GM21423 (cell line): ENCODE measurements at regions not wholly inside any gene's neighbourhood (a gene's known extent, or its start where the extent isn't known, plus 50 kb on each side); places are given as distances from the start of the nearest gene placed in this dataset.
"Not testable (repeated sequence)": the region's sequence is repeated elsewhere in the genome, so short reads cannot be mapped to it uniquely, and the experiment has no call there.

ENCODE experiments used
- ATAC-seq: cut with Tn5 transposase; IDR thresholded peaks from one replicate; pipeline ENCODE4 v1.9.1; 2021; ENCODE audit warnings: mild to moderate bottlenecking, moderate library complexity; ENCODE audit not compliant: unreplicated experiment

- ATAC-seq: no peak
Measured at GRCh38 chr1:189084811-189085210, 1392.9 kb downstream of the BRINP3 start.

- no peak for ATAC-seq
Measured at GRCh38 chr1:189103956-189104355, 1373.7 kb downstream of the BRINP3 start.

- ATAC-seq: no peak
Measured at GRCh38 chr1:189117072-189117770, 1360.4 kb downstream of the BRINP3 start.

- no peak for ATAC-seq
Measured at GRCh38 chr1:189121941-189122340, 1355.7 kb downstream of the BRINP3 start.

- no peak for ATAC-seq
Measured at GRCh38 chr1:189125694-189126093, 1352.0 kb downstream of the BRINP3 start.

- ATAC-seq: no peak
Measured at GRCh38 chr1:189131576-189131975, 1346.1 kb downstream of the BRINP3 start.

GRCh38 chr1:189139748-189140147, 1337.9 kb downstream of the BRINP3 start:
- not testable (repeated sequence) for ATAC-seq

- ATAC-seq: no peak
Measured at GRCh38 chr1:189141056-189141455, 1336.6 kb downstream of the BRINP3 start.

GRCh38 chr1:189149547-189150375, 1327.9 kb downstream of the BRINP3 start:
- no peak for ATAC-seq

GRCh38 chr1:189150624-189151023, 1327.0 kb downstream of the BRINP3 start:
- no peak for ATAC-seq

GRCh38 chr1:189151361-189151760, 1326.3 kb downstream of the BRINP3 start:
- ATAC-seq: no peak

GRCh38 chr1:189152685-189153084, 1325.0 kb downstream of the BRINP3 start:
- no peak for ATAC-seq

GRCh38 chr1:189158155-189158554, 1319.5 kb downstream of the BRINP3 start:
- no peak for ATAC-seq

GRCh38 chr1:189175889-189176288, 1301.8 kb downstream of the BRINP3 start:
- ATAC-seq: no peak

GRCh38 chr1:189180057-189180456, 1297.6 kb downstream of the BRINP3 start:
- ATAC-seq: no peak

- ATAC-seq: no peak
Measured at GRCh38 chr1:189185097-189185496, 1292.6 kb downstream of the BRINP3 start.

- ATAC-seq: no peak
Measured at GRCh38 chr1:189192741-189193520, 1284.7 kb downstream of the BRINP3 start.

- no peak for ATAC-seq
Measured at GRCh38 chr1:189205863-189206262, 1271.8 kb downstream of the BRINP3 start.

GRCh38 chr1:189206617-189207016, 1271.0 kb downstream of the BRINP3 start:
- no peak for ATAC-seq

GRCh38 chr1:189211742-189212141, 1265.9 kb downstream of the BRINP3 start:
- ATAC-seq: no peak

- ATAC-seq: no peak
Measured at GRCh38 chr1:189212606-189213005, 1265.1 kb downstream of the BRINP3 start.
